K562 (cell line): ENCODE measurements at regions not wholly inside any gene's neighbourhood (a gene's known extent, or its start where the extent isn't known, plus 50 kb on each side); places are given as distances from the start of the nearest gene placed in this dataset.

Experiments
- E2F8 ChIP-seq: fragments of 450-650 bp; IDR thresholded peaks from 2 replicates; pipeline ENCODE4 v1.7.1; 2018; ENCODE audit warnings: mild to moderate bottlenecking, low read depth; ENCODE audit not compliant: partially characterized antibody
- KDM1A ChIP-seq, 2 experiments: fragments of 450-650 bp; IDR thresholded peaks; 2 replicates each; pipeline ENCODE4 v1.6.1; 2016; ENCODE audit warnings: mild to moderate bottlenecking in 2 of 2
- MED1 ChIP-seq: sonication (generic); formaldehyde crosslinking; IDR thresholded peaks from 2 replicates; pipeline ENCODE4 v1.8.1; 2023; ENCODE audit warnings: missing genetic modification reagents, borderline replicate concordance
- NFE2L1 ChIP-seq: fragments of 450-650 bp; IDR thresholded peaks from 2 replicates; pipeline ENCODE4 v1.6.1; 2016; ENCODE audit warnings: missing genetic modification characterization, low read depth, mild to moderate bottlenecking, missing compliant biosample characterization, moderate library complexity, borderline replicate concordance
- PPARD ChIP-seq: fragments of 250-450 bp; sonication (Bioruptor Pico); IDR thresholded peaks from 2 replicates; pipeline ENCODE4 v1.8.0; 2022; ENCODE audit warnings: inconsistent platforms, mild to moderate bottlenecking, moderate library complexity
- SRSF3 ChIP-seq: fragments of 200-400 bp; formaldehyde crosslinking; IDR thresholded peaks from 2 replicates; pipeline ENCODE4 v1.6.1; 2016; ENCODE audit warnings: mild to moderate bottlenecking, low read length, moderate library complexity; ENCODE audit not compliant: insufficient read depth
- ZNF551 ChIP-seq: fragments of 250-450 bp; sonication (Bioruptor Pico); IDR thresholded peaks from 2 replicates; pipeline ENCODE4 v1.5.0; 2021; ENCODE audit warnings: mild to moderate bottlenecking, moderate library complexity
- TF ChIP-seq, protein P1 (sequence below): fragments of 250-450 bp; sonication (Bioruptor Pico); IDR thresholded peaks from 2 replicates; pipeline ENCODE4 v1.5.1; 2021; ENCODE audit warnings: mild to moderate bottlenecking
- TF ChIP-seq, protein P2 (sequence below), 2 experiments: fragments of 450-650 bp in 1 of 2; sonication (generic) in 1 of 2; formaldehyde crosslinking in 1 of 2; IDR thresholded peaks in 1 of 2; conservative IDR thresholded peaks in 1 of 2; 2 replicates each; pipeline versions ENCODE4 v1.6.1 to v1.8.1; 2016 to 2023; ENCODE audit warnings: mild to moderate bottlenecking in 2 of 2, moderate library complexity in 2 of 2, inconsistent platforms in 1 of 2, missing genetic modification reagents in 1 of 2

DNA sequence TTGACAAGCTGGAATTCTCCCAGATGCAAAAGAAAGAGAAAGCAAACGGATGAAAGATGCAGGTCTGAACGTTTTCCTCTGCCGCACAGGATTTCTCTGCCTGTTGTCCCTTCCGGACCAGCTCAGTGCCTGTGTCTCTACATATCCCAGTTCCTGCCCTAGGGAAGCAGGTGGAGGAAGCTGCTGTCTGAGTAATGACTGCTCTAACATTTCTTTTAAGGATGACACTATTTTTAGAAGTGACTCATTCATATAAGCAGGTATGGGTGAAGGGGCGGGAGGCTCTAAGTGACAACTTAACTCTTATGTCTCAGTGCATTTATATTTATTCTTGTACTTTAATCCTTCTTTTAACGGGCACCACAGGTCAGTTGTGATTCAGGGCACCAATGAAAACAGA is 128.8 kb downstream of the SLC24A2 start (continued):
- TF ChIP-seq, protein P1, sequence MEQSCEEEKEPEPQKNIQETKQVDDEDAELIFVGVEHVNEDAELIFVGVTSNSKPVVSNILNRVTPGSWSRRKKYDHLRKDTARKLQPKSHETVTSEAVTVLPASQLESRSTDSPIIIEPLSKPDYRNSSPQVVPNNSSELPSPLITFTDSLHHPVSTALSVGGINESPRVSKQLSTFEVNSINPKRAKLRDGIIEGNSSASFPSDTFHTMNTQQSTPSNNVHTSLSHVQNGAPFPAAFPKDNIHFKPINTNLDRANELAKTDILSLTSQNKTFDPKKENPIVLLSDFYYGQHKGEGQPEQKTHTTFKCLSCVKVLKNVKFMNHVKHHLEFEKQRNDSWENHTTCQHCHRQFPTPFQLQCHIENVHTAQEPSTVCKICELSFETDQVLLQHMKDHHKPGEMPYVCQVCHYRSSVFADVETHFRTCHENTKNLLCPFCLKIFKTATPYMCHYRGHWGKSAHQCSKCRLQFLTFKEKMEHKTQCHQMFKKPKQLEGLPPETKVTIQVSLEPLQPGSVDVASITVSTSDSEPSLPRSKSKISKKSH = no peak
- TF ChIP-seq MED1 = no peak
- TF ChIP-seq, protein P2, sequence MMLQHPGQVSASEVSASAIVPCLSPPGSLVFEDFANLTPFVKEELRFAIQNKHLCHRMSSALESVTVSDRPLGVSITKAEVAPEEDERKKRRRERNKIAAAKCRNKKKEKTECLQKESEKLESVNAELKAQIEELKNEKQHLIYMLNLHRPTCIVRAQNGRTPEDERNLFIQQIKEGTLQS (IDR thresholded peaks at IDR 0.05) = peak; percentile 39; the same call in 1 of the 2 replicates
- TF ChIP-seq, protein P2 (CRISPR knock-in tag; conservative IDR thresholded peaks at IDR 0.05) = no peak
- no peak for TF ChIP-seq E2F8
- TF ChIP-seq SRSF3 = no peak
- no peak for TF ChIP-seq NFE2L1 (tag)
- no peak for TF ChIP-seq KDM1A (IDR thresholded peaks at IDR 0.05)
- TF ChIP-seq PPARD (CRISPR knock-in tag) = no peak
- no peak for TF ChIP-seq ZNF551 (CRISPR knock-in tag)
